D341Med (cell line): ENCODE measurements at regions not wholly inside any gene's neighbourhood (a gene's known extent, or its start where the extent isn't known, plus 50 kb on each side); places are given as distances from the start of the nearest gene placed in this dataset.

ENCODE experiments used
- DNase-seq: peaks from one replicate; pipeline ENCODE4 v3.0.0; 2012; ENCODE audit warnings: low spot score

DNA sequence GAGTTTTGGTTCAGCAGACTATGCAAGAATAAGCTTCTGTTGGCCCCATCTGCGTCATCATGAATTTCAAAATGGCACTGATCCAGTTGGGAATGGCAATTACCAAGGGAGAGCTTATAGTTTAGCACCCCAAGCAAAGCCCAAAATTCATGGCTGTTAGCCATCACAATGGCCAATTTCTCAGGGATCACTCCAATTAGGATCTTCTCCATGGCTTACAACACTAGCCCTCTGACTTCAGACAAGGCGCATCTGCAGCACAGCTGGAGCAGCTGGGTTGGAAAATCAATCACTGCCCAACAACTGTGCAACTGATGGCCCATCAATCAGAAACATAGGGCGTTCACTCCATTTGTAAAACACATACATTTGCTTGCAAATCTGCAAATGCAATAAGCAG is 273.6 kb downstream of the SRBD1 start:
- no peak for DNase-seq

GRCh38 chr2:45334205-45334604 is 276.9 kb downstream of the SRBD1 start:
- DNase-seq: no peak

GRCh38 chr2:45332567-45332966 is 278.5 kb downstream of the SRBD1 start:
- no peak for DNase-seq

GRCh38 chr2:45332094-45332493 is 279.0 kb downstream of the SRBD1 start:
- DNase-seq: no peak

- DNase-seq: no peak
Observed at GRCh38 chr2:45331410-45331786, 279.7 kb downstream of the SRBD1 start.

DNA sequence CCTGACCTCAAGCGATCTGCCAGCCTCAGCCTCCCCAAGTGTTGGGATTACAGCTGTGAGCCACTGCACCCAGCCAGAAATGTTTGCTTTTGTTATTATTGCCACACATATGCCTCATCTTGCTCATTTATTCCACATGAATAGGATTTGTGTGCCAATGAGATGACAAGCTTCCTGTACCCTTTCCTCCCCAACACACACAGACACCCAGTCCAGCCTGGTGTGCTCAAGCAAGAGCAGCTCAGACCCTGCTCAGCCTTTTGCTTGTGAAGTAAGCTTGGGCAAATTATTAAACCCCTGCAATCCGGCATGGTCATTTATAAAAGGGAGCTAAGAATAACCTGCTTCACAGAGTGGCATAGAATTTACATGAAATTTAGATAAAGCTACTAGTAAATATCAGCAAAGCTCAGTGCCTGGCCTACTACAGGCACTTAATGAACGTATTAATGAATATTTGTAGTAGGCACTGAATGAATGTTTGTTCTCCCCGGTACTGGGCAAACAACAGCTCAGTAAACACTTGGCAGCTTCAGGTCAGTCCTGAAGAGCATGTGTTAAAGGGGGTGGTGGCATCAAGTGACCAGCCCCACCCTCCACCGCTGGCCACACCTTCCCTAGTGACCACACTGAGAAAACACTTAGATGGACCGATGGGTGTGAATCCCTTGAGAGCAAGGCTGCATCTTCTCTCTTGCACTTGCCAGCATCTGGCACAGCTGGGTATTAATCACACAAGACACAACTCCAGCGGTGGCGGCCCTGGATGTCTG is 280.2 kb downstream of the SRBD1 start:
- no peak for DNase-seq

DNA sequence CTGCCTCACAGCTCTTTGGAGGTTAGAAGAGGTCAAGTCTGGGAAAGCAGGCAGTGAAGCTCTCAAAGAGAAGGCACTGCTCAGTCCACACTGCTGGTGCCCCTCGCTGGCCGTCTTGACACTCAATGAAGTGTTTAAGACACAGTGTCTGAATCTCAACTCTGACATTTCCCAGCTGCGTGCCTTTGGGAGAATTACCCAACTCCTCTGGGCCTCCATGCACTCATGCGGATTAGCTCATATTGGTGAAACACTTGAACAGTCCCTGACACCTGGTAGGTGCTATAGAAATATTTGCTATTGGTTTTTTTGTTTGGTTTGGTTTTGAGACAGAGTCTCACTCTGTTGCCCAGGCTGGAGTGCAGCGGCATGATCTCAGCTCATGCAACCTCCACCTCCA is 281.0 kb downstream of the SRBD1 start:
- DNase-seq: no peak

DNA sequence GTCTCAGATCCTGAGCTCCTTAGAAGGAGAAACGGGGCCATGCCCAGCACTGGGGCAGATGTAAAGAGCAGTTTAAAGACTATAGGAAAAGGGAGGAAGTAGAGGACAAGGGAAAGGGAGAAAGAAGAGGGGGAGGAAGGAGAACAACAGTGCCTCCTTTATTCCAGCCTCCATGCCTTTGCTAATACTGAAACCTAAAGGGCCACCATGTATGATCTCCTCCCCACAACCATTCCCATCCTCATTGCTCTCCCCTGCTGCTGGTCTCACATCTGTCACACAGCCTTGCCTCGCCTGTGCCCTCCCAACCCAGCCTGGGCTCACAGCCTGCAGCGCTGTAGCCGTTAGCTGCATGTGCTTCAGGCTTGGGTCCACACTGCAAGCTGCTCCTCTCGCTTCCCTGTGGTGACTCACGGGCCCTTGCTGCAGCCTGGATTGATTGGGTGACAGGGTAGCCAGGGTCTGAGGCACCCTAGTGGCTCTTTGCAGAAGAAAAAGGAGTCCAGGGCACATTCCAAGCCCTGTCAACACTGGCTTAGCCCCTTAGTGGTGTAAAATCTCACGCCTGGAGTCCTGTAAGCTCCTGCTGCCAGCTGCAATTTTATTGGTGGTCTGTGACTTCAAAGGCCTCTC is 281.9 kb downstream of the SRBD1 start:
- DNase-seq: no peak

GRCh38 chr2:45328264-45328870 is 282.7 kb downstream of the SRBD1 start:
- DNase-seq: no peak

DNA sequence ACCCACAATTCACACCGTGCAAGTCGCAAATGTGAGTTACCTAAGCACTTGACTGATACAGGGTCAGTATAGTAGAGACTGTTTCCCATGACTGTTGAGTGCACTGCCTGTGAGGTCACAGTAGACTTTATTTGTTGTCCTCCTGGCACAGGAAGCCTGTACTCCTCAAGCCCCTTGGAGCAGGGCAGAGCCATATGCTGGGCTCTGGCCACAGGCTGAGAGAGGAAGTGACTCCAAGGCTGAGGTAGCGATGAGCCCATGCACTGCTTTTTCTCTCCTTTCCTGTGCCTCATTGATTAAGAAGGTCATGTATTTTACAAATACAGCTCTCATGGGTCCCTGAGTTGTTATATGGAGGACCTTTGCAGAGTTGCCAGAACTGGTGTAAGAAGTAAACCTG is 287.7 kb downstream of the SRBD1 start:
- DNase-seq: no peak

DNA sequence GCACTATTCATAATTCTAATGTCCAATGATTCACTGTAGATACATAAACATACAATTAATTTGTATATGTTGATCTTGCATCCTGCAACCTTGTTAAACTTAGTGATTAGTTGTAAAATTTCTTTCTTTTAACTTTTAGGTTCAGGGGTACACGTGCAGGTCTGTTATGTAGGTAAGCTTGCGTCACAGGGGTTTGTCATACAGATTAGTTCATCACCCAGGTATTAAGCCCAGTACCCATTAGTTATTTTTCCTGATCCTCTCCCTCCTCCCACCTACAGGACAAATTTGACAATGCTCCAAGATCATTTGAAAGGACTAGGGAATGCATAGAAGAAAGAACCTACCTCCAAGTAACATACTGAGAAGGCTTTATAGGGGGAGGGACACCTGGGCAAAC is 290.1 kb downstream of the SRBD1 start:
- no peak for DNase-seq

DNA sequence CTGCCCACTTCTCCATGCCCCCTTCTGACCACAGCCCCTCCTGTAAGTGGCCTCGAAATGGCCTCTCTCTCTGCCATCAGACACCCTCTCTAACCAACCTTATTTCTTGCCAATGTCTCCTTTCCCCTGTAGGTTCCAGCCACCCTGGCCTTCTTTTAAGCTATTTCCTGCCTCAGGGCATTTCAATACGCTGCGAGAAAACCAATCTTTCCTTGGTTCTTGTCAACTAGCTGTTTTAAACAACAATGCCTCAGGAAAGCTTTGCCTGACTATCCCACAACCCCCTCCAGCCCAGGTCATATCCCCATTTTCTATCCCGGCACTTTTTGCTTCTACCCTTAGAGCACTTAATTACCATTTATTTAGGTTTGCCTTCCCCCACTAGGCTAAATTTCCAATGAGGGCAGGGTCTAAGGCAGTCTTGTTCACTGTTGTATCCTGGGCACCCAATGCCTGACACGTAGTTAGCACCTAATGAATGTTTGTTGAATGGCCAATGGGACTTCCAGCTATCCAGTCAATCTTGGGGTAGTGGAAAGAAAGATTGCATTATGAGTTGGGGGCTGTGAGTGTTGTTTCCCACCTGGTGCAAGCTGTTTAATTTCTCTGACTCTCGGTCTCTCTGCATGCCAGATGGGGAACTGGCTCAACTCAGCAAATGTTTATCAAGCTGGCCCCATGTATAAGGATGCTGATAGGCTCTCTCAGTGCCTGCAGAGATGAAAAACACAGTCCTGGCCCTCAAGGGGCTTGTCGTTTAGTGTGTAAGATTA is 291.2 kb downstream of the SRBD1 start:
- no peak for DNase-seq

GRCh38 chr2:45318686-45319085 is 292.4 kb downstream of the SRBD1 start:
- no peak for DNase-seq

- no peak for DNase-seq
Observed at GRCh38 chr2:45316576-45317338, 294.3 kb downstream of the SRBD1 start.

- DNase-seq: no peak
Observed at GRCh38 chr2:45315861-45316260, 295.2 kb downstream of the SRBD1 start.

DNA sequence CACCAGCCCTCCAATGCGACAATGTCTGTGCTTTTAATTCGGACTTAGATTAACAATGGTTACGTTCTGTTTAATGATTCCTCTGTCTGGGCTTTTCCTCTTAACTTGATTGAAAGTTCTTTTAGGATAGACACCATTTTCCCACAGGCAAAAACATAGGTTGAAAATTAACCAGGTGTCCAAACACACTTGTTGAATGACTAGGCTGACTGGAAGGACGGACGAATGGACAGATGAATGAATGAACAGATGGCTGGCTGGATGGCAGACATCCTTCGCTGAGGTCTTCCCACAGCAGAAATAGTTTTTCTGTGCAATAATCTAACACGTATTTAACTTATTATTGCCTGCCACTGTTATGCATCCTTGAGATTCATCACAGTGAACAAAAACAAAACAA is 298.8 kb downstream of the SRBD1 start:
- DNase-seq: no peak

DNA sequence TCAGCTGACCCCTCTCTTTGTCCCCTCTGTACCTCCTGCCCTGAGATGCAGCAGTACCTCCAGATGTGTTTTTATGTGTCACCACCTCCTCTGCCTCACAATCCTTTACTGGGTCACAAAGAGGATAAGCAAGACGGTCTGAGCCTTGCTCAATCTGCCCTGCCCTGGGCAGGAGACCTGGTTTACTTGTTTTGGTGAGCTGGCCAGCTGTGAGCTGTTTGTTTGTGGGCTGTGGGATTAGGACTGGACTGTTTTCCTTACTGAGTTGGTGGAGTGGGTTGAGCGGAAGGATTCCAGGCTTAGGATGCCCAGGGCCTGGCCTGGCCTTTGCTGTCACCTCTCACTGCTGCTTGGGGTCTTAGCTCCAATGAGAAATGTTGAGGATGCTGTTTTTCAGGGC is 299.5 kb downstream of the SRBD1 start:
- DNase-seq: no peak

- DNase-seq: no peak
Observed at GRCh38 chr2:45307147-45307546, 297.9 kb upstream of the SIX2 start.

GRCh38 chr2:45305599-45305998 is 296.3 kb upstream of the SIX2 start:
- no peak for DNase-seq

- no peak for DNase-seq
Observed at GRCh38 chr2:45303417-45304202, 294.4 kb upstream of the SIX2 start.
